ENCODE measurements at regions not wholly inside any gene's neighbourhood (a gene's known extent, or its start where the extent isn't known, plus 50 kb on each side); places are given as distances from the start of the nearest gene placed in this dataset.

- CTCF ChIA-PET = no interaction called here
- POLR2A ChIA-PET (ENCODE audit: unreplicated experiment) = no interaction called here
- WGBS, 2 experiments (ENCODE audit: extremely low coverage in 2 of 2, insufficient read length in 1 of 2) = 32% methylated on average over 2 of the region's 3 CpGs; no CpG with 5 or more reads in 1 of the 2 experiments
These were observed 91.2 kb downstream of the AIPL1 start for GRCh38 chr17:6343736-6344135.

More at GRCh38 chr17:6343736-6344135, 91.2 kb downstream of the AIPL1 start:
- Histone ChIP-seq H2BK15ac (ENCODE audit: low read depth, low read length) (no peak overlapping the region), H3K18ac (ENCODE audit: low read depth, low read length) (no peak overlapping the region), H3K56ac (ENCODE audit: extremely low read depth, insufficient read depth, low read length) (no peak overlapping the region), H2AK5ac (ENCODE audit: low read depth, low read length) (no peak overlapping the region), H3K14ac (replicated peaks; ENCODE audit: low read depth, low read length) (no peak overlapping the region), H3K9me1 (ENCODE audit: insufficient read depth, low read length) (no peaks in the 10 kb centered on the region), H3K4ac (ENCODE audit: low read depth, low read length) (no peak overlapping the region), H3K23ac (ENCODE audit: low read depth, low read length) (no peak overlapping the region), H2BK20ac (ENCODE audit: low read depth, low read length) (no peak overlapping the region), H3K4me3 (ENCODE audit: insufficient read depth, low read depth, low read length) (no peak overlapping the region), H4K8ac (ENCODE audit: low read depth in 2 of 2, low read length in 2 of 2) (no peak overlapping the region), H2AFZ (replicated peaks; ENCODE audit: low read length, poor library complexity) (no peak overlapping the region), H3K9me3 (ENCODE audit: control insufficient read depth, insufficient read depth, low read length) (0 out of 2 replicates have a peak, but pooled peaks cover 5% of the 10 kb centered on the region), H3K4me1 (ENCODE audit: control insufficient read depth, insufficient read depth, low read length) (no peaks in the 10 kb centered on the region), H3K4me2 (ENCODE audit: low read depth, low read length) (no peak overlapping the region), H3K9ac (ENCODE audit: low read depth, low read length) (no peak overlapping the region), H2AK9ac (replicated peaks; ENCODE audit: low read depth, low read length, poor library complexity) (no peak overlapping the region), H3K79me1 (ENCODE audit: low read depth in 1 of 2, low read length in 2 of 2) (no peaks in the 10 kb centered on the region), H3K27me3 (ENCODE audit: control insufficient read depth, insufficient read depth, low read length) (no peaks in the 10 kb centered on the region), H3K36me3 (ENCODE audit: control insufficient read depth, insufficient read depth, low read length) (no peaks in the 10 kb centered on the region), H2BK120ac (ENCODE audit: low read depth, low read length) (no peak overlapping the region), H2BK5ac (ENCODE audit: low read depth, low read length, poor library complexity, severe bottlenecking) (no peak overlapping the region), H4K5ac (ENCODE audit: low read depth, low read length) (no peak overlapping the region), H4K91ac (ENCODE audit: insufficient read depth, low read depth, low read length) (no peak overlapping the region), H4K20me1 (ENCODE audit: insufficient read depth, low read length) (no peaks in the 10 kb centered on the region), H3K27ac (ENCODE audit: insufficient read depth, low read length) (no peak overlapping the region)
- TF ChIP-seq RAD21 (IDR thresholded peaks at IDR 0.05; ENCODE audit: low read length) (no peak), MAFK (IDR thresholded peaks at IDR 0.05; ENCODE audit: low read depth, low read length) (no peak), BHLHE40 (IDR thresholded peaks at IDR 0.05; ENCODE audit: low read depth, low read length) (no peak), RFX5 (IDR thresholded peaks at IDR 0.05; ENCODE audit: low read depth, low read length) (no peak), SMC3 (IDR thresholded peaks at IDR 0.05; ENCODE audit: low read depth, low read length) (no peak), CEBPB (IDR thresholded peaks at IDR 0.05; ENCODE audit: low read depth, low read length) (no peak), RCOR1 (IDR thresholded peaks at IDR 0.05; ENCODE audit: insufficient replicate concordance, low read length) (no peak), POLR2A (IDR thresholded peaks at IDR 0.05; ENCODE audit: low read depth, low read length) (no peak), FOS (IDR thresholded peaks at IDR 0.05; ENCODE audit: low read depth, low read length) (no peak), NFE2L2 (IDR thresholded peaks at IDR 0.05; ENCODE audit: low read depth, low read length) (no peak), MXI1 (IDR thresholded peaks at IDR 0.05; ENCODE audit: borderline replicate concordance, low read depth, low read length) (no peak), CHD1 (IDR thresholded peaks at IDR 0.05; ENCODE audit: low read depth, low read length) (no peak)
- TF ChIP-seq, protein P1, sequence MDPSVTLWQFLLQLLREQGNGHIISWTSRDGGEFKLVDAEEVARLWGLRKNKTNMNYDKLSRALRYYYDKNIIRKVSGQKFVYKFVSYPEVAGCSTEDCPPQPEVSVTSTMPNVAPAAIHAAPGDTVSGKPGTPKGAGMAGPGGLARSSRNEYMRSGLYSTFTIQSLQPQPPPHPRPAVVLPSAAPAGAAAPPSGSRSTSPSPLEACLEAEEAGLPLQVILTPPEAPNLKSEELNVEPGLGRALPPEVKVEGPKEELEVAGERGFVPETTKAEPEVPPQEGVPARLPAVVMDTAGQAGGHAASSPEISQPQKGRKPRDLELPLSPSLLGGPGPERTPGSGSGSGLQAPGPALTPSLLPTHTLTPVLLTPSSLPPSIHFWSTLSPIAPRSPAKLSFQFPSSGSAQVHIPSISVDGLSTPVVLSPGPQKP (IDR thresholded peaks at IDR 0.05; ENCODE audit: borderline replicate concordance, low read depth, low read length) = no peak
- TF ChIP-seq, protein P2, sequence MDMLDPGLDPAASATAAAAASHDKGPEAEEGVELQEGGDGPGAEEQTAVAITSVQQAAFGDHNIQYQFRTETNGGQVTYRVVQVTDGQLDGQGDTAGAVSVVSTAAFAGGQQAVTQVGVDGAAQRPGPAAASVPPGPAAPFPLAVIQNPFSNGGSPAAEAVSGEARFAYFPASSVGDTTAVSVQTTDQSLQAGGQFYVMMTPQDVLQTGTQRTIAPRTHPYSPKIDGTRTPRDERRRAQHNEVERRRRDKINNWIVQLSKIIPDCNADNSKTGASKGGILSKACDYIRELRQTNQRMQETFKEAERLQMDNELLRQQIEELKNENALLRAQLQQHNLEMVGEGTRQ (IDR thresholded peaks at IDR 0.05; ENCODE audit: low read depth, low read length) = no peak
- TF ChIP-seq, protein P3, sequence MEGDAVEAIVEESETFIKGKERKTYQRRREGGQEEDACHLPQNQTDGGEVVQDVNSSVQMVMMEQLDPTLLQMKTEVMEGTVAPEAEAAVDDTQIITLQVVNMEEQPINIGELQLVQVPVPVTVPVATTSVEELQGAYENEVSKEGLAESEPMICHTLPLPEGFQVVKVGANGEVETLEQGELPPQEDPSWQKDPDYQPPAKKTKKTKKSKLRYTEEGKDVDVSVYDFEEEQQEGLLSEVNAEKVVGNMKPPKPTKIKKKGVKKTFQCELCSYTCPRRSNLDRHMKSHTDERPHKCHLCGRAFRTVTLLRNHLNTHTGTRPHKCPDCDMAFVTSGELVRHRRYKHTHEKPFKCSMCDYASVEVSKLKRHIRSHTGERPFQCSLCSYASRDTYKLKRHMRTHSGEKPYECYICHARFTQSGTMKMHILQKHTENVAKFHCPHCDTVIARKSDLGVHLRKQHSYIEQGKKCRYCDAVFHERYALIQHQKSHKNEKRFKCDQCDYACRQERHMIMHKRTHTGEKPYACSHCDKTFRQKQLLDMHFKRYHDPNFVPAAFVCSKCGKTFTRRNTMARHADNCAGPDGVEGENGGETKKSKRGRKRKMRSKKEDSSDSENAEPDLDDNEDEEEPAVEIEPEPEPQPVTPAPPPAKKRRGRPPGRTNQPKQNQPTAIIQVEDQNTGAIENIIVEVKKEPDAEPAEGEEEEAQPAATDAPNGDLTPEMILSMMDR (conservative IDR thresholded peaks at IDR 0.05; ENCODE audit: low read depth, low read length) = no peak
- DNase-seq (no peak), ATAC-seq (ENCODE audit: low read depth) (no peak)
- no TSS peak for BruUV-seq (replicated peaks)
- dilution Hi-C loops (cut with HindIII; ENCODE audit: low sequenced_read_pairs, unreplicated experiment) (no loop called here), in situ Hi-C loops (cut with MboI; ENCODE audit: low sequenced_read_pairs) (no loop called here), intact Hi-C loops (cut with micrococcal nuclease) (no loop called here)

Data from IMR-90 (cell line).